DND-41 (cell line): ENCODE measurements at regions not wholly inside any gene's neighbourhood (a gene's known extent, or its start where the extent isn't known, plus 50 kb on each side); places are given as distances from the start of the nearest gene placed in this dataset.

Source experiments
- ATAC-seq: fragments of 200-7000 bp; cut with Tn5 transposase; 3 replicates; pipeline ENCODE4 v1.9.1; 2021; ENCODE audit warnings: low read depth; ENCODE audit not compliant: insufficient read depth
- DNase-seq: peaks from one replicate; pipeline ENCODE4 v3.0.0-alpha.2; 2020
- H2AFZ ChIP-seq: 2 replicates; pipeline ENCODE4 v1.6.0; 2012; ENCODE audit warnings: low read depth, low read length
- H3K27ac ChIP-seq: 2 replicates; pipeline ENCODE4 v1.5.1; 2012; ENCODE audit warnings: low read length, inconsistent platforms
- H3K27me3 ChIP-seq: fragments of 200-600 bp; sonication (generic); 2 replicates; pipeline ENCODE4 v1.6.0; 2012; ENCODE audit warnings: low read length, mild to moderate bottlenecking, inconsistent platforms; ENCODE audit not compliant: insufficient read depth, poor library complexity
- H3K36me3 ChIP-seq: 2 replicates; pipeline ENCODE4 v1.5.1; 2012; ENCODE audit warnings: low read length, inconsistent platforms; ENCODE audit not compliant: insufficient read depth
- H3K4me1 ChIP-seq: 2 replicates; pipeline ENCODE4 v1.5.1; 2012; ENCODE audit warnings: mild to moderate bottlenecking, low read length; ENCODE audit not compliant: insufficient read depth
- H3K4me2 ChIP-seq: 2 replicates; pipeline ENCODE4 v1.6.0; 2012; ENCODE audit warnings: mild to moderate bottlenecking, moderate library complexity, low read length, inconsistent platforms; ENCODE audit not compliant: insufficient read depth
- H3K4me3 ChIP-seq, 2 experiments: fragments of 200-600 bp in 1 of 2; shearing (Covaris generic) in 1 of 2; 2 replicates each; pipeline ENCODE4 v1.5.1; 2012 to 2016; ENCODE audit warnings: inconsistent platforms in 2 of 2, low read length in 2 of 2, mild to moderate bottlenecking in 2 of 2, low read depth in 1 of 2, moderate library complexity in 1 of 2
- H3K79me2 ChIP-seq: 2 replicates; pipeline ENCODE4 v1.6.0; 2012; ENCODE audit warnings: low read length, inconsistent platforms; ENCODE audit not compliant: insufficient read depth
- H3K9ac ChIP-seq: 2 replicates; pipeline ENCODE4 v1.6.0; 2012; ENCODE audit warnings: low read depth, mild to moderate bottlenecking, inconsistent platforms, low read length, moderate library complexity
- H3K9me3 ChIP-seq: 2 replicates; pipeline ENCODE4 v1.5.1; 2012; ENCODE audit warnings: low read length, moderate library complexity, mild to moderate bottlenecking, inconsistent platforms; ENCODE audit not compliant: insufficient read depth, severe bottlenecking
- H4K20me1 ChIP-seq: 2 replicates; pipeline ENCODE4 v1.6.0; 2012; ENCODE audit warnings: low read length; ENCODE audit not compliant: insufficient read depth
- CTCF ChIP-seq: IDR thresholded peaks from 2 replicates; pipeline ENCODE4 v1.5.1; 2012; ENCODE audit warnings: borderline replicate concordance, low read length, moderate library complexity, mild to moderate bottlenecking; ENCODE audit not compliant: poor library complexity, severe bottlenecking; ENCODE audit errors: extremely low read depth
- EZH2 ChIP-seq: IDR thresholded peaks from 3 replicates; pipeline ENCODE4 v1.6.1; 2012; ENCODE audit warnings: borderline replicate concordance, low read depth, mild to moderate bottlenecking, moderate library complexity, low read length, inconsistent platforms; ENCODE audit not compliant: severe bottlenecking

GRCh38 chr12:108457006-108457733 is 57.9 kb upstream of the FICD start:
- TF ChIP-seq CTCF = peak; percentile 79
- TF ChIP-seq EZH2 = no peak
- H3K36me3 ChIP-seq = no peaks in the 10 kb centered on the region
- no peak overlapping the region for H3K9ac ChIP-seq
- DNase-seq (peak; percentile 14), ATAC-seq (peak; percentile 71)
- no peak overlapping the region for H3K27ac ChIP-seq
- no peaks in the 10 kb centered on the region for H4K20me1 ChIP-seq
- no peak overlapping the region for H3K4me2 ChIP-seq
- H3K9me3 ChIP-seq = no peaks in the 10 kb centered on the region
- H3K27me3 ChIP-seq = peaks cover 13% of the 10 kb centered on the region
- no peaks in the 10 kb centered on the region for H3K79me2 ChIP-seq
- H3K4me1 ChIP-seq = no peaks in the 10 kb centered on the region
- H3K4me3 ChIP-seq = no peak overlapping the region
- H2AFZ ChIP-seq = no peak overlapping the region

- DNase-seq (no peak), ATAC-seq (no peak)
- no peak overlapping the region for H2AFZ ChIP-seq
- no peaks in the 10 kb centered on the region for H4K20me1 ChIP-seq
- H3K9me3 ChIP-seq = no peaks in the 10 kb centered on the region
- no peak overlapping the region for H3K9ac ChIP-seq
- H3K36me3 ChIP-seq = no peaks in the 10 kb centered on the region
- no peak overlapping the region for H3K27ac ChIP-seq
- peaks cover 13% of the 10 kb centered on the region for H3K27me3 ChIP-seq
- H3K79me2 ChIP-seq = no peaks in the 10 kb centered on the region
- no peak for TF ChIP-seq CTCF
- no peak for TF ChIP-seq EZH2
- no peak overlapping the region for H3K4me3 ChIP-seq
- no peaks in the 10 kb centered on the region for H3K4me1 ChIP-seq
- H3K4me2 ChIP-seq = no peak overlapping the region
These were observed 59.4 kb upstream of the FICD start for GRCh38 chr12:108455706-108456105.

GRCh38 chr12:108454539-108455139 is 60.4 kb upstream of the FICD start:
- Histone ChIP-seq H3K4me3 (no peak overlapping the region), H3K4me2 (no peak overlapping the region), H2AFZ (no peak overlapping the region), H3K27me3 (peaks cover 13% of the 10 kb centered on the region), H3K27ac (no peak overlapping the region), H3K36me3 (no peaks in the 10 kb centered on the region), H3K79me2 (no peaks in the 10 kb centered on the region), H4K20me1 (no peaks in the 10 kb centered on the region), H3K9ac (no peak overlapping the region), H3K4me1 (no peaks in the 10 kb centered on the region), H3K9me3 (no peaks in the 10 kb centered on the region)
- ATAC-seq (no peak), DNase-seq (no peak)
- TF ChIP-seq CTCF = no peak
- TF ChIP-seq EZH2 = no peak
